Esophagus squamous epithelium (tissue), 4 donors: ENCODE measurements at regions not wholly inside any gene's neighbourhood (a gene's known extent, or its start where the extent isn't known, plus 50 kb on each side); places are given as distances from the start of the nearest gene placed in this dataset.

Experiments
- POLR2A ChIP-seq, 4 donors: fragments of 450-650 bp; IDR thresholded peaks; one replicate each; pipeline ENCODE4 v1.6.1; 2017; ENCODE audit warnings: antibody characterized with exemption in 4 of 4, mild to moderate bottlenecking in 4 of 4, moderate library complexity in 3 of 4
- TF ChIP-seq, protein P1 (sequence below), 6 experiments: fragments of 450-650 bp in 4 of 6; fragments of 200-600 bp in 2 of 6; sonication (generic) in 2 of 6; IDR thresholded peaks; one replicate each; pipeline ENCODE4 v1.5.1; 2016 to 2019; ENCODE audit warnings: antibody characterized with exemption in 6 of 6, mild to moderate bottlenecking in 4 of 6, moderate library complexity in 4 of 6

DNA sequence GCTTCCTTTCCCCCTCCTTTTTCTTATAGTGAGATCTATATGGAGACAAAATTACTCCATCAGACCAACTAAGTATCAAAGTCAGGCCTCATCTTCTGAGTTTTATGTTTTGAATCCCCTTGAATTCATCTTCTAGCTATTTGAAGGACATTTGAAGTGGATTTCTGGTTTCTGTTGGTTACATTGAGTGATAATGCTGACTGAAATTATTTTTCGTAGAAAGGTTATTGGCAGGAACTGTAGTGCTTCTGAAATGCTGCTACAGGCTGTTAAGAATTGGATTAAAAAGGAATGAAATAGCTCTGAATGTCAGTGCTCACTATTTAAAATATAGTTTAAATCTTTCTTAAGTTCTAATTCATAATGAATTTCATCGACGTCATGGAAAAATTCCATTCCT lies 361.0 kb upstream of the TMEFF2 start:
- TF ChIP-seq, protein P1, sequence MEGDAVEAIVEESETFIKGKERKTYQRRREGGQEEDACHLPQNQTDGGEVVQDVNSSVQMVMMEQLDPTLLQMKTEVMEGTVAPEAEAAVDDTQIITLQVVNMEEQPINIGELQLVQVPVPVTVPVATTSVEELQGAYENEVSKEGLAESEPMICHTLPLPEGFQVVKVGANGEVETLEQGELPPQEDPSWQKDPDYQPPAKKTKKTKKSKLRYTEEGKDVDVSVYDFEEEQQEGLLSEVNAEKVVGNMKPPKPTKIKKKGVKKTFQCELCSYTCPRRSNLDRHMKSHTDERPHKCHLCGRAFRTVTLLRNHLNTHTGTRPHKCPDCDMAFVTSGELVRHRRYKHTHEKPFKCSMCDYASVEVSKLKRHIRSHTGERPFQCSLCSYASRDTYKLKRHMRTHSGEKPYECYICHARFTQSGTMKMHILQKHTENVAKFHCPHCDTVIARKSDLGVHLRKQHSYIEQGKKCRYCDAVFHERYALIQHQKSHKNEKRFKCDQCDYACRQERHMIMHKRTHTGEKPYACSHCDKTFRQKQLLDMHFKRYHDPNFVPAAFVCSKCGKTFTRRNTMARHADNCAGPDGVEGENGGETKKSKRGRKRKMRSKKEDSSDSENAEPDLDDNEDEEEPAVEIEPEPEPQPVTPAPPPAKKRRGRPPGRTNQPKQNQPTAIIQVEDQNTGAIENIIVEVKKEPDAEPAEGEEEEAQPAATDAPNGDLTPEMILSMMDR (IDR thresholded peaks at IDR 0.05) = no peak
- TF ChIP-seq POLR2A (IDR thresholded peaks at IDR 0.05) = no peak
